ENCODE measurements at regions not wholly inside any gene's neighbourhood (a gene's known extent, or its start where the extent isn't known, plus 50 kb on each side); places are given as distances from the start of the nearest gene placed in this dataset.

DNA sequence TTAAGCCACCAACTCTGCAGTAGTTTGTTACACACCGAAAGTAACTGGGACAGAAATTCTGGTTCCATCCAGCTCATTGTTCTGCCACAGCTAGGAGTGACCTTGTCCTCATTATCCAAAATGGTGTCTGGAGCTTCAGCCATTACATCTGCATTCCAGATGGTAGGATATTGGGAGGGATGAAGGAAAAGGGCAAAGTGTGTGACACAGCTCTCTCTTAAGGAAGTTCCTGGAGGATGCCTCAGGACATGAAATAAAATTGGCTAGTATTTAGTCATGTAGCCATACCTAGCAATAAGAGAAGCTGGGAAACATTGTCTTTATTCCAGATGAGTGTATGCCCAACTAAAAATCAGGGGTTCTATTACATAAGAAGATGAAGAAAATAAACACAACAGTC, 262.0 kb downstream of the BCOR start:
- ATAC-seq (ENCODE audit: low FRiP score) (no peak), DNase-seq (ENCODE audit: low spot score) (no peak)
- TF ChIP-seq, protein P1, sequence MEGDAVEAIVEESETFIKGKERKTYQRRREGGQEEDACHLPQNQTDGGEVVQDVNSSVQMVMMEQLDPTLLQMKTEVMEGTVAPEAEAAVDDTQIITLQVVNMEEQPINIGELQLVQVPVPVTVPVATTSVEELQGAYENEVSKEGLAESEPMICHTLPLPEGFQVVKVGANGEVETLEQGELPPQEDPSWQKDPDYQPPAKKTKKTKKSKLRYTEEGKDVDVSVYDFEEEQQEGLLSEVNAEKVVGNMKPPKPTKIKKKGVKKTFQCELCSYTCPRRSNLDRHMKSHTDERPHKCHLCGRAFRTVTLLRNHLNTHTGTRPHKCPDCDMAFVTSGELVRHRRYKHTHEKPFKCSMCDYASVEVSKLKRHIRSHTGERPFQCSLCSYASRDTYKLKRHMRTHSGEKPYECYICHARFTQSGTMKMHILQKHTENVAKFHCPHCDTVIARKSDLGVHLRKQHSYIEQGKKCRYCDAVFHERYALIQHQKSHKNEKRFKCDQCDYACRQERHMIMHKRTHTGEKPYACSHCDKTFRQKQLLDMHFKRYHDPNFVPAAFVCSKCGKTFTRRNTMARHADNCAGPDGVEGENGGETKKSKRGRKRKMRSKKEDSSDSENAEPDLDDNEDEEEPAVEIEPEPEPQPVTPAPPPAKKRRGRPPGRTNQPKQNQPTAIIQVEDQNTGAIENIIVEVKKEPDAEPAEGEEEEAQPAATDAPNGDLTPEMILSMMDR (IDR thresholded peaks at IDR 0.05) = no peak

DNA sequence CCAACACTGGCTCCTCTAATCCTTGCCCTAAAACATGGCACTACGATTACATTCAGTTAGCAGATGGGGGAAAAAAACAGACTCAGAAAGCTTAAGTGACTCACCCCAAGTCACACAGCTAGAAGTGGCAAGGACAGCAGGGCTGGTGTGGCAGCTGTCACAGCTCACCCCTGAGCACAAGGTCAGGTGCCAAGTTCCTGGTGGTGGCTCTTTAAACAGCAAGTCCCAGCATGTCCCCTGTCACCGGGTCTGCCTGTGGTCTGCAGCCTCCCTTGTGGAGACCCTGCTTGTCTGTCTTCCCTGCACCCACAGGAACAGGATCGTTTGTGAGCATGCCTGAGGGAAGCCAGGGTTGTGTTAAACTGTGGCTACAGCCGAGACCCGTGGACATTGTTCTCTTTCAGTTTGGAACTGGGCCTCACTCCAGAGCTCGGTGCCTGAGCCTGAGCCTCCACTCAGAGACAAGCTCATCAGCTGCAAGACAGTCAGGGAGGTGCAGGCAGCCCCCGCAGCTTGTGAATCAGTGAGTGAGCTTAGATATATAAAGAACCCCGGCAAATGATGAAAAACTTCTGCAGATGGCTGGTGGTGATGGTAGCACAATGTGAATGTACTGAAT, 260.8 kb downstream of the BCOR start:
- ATAC-seq (ENCODE audit: low FRiP score) = no peak
- DNase-seq (ENCODE audit: low spot score) = no peak
- TF ChIP-seq, protein P1 (IDR thresholded peaks at IDR 0.05) = no peak

DNA sequence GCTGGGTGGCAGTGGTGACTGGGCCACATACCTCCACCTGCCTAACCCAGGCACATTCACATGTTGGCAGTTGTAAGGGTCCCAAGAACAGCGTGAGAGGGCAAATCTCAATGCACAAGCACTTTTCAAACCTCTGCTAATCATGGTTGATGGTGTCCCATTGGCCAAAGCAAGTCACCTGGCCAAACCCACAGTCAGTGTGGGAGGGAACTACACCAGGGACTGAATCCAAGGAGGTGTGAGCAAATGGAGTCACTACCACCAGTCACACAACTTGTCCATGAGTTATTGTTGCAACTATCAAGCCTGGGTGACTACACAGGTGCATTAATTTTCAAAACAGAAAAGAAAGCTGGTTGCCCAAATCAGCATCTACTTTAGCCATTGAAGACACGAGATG, 260.1 kb downstream of the BCOR start:
- TF ChIP-seq, protein P1 (IDR thresholded peaks at IDR 0.05) = no peak
- no peak for ATAC-seq (ENCODE audit: low FRiP score)
- DNase-seq (ENCODE audit: low spot score) = no peak

DNA sequence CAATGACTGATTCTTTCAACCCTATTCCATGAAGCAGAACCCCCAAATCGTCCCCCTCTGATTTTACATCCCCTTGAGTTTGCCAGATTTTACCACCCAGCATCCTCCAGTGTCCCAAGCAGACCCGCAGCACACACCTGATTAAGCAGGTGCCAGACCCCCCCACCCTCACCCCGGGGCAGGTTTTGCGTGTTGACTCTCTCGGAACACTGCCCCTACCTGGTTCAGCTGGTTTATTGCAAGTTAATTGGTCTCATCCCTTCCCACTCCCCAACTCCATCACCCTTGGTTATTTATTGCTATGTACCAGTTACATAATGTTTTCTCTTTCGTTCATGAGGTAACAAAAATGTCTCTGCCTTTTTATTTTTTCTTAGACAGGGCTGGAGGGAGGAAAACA, 258.4 kb downstream of the BCOR start:
- ATAC-seq (ENCODE audit: low FRiP score) (no peak), DNase-seq (ENCODE audit: low spot score) (no peak)
- TF ChIP-seq, protein P1 (IDR thresholded peaks at IDR 0.05) = no peak

DNA sequence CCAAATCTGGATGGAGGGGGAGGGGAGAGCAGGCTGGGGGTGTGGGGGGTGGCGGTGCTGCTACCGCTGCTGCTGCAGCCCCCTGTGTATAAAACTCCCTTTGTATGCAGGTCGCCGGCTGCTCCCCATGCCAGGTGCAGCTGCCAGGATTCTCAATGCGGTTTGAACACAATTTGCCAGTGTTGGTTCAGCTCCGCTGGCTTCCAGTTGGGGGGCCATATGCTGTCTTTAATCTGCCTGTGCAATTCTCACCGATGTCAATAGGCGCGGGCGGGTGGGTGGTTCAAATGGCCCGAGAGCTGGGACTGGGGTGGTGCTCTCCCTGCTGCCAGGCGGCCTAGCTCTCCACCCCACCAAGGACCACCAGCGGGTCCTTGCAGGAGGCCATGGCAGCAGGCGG, 257.6 kb downstream of the BCOR start:
- DNase-seq (ENCODE audit: low spot score) (no peak), ATAC-seq (ENCODE audit: low FRiP score) (no peak)
- TF ChIP-seq, protein P1 (IDR thresholded peaks at IDR 0.05) = no peak

DNA sequence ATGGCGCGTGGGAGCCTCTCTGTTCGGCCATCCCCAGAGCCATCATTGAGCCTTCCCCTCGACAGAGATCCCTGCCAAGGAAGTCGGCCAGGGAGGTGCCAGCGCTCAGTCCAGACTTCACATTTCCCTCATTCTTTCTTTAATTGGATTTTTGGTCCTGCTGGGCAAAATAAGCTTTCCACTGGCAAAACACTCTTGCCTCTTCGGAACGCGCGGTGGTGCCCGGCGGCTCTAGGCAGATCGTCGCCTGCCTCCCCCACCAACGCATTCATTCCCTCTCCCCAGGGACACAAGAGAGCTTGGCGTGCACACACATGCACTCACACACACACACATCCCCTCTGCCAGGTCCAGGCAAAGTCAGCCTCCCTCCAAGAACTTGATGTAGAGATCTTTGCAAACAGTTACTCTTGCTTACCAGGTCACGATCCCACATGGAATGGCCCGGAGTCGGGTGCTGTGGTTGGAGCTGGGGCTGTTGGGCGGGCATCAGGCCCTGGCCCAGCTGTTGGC, 257.1 kb downstream of the BCOR start:
- DNase-seq (ENCODE audit: low spot score) (no peak), ATAC-seq (ENCODE audit: low FRiP score) (no peak)
- TF ChIP-seq, protein P1 (IDR thresholded peaks at IDR 0.05) = no peak

DNA sequence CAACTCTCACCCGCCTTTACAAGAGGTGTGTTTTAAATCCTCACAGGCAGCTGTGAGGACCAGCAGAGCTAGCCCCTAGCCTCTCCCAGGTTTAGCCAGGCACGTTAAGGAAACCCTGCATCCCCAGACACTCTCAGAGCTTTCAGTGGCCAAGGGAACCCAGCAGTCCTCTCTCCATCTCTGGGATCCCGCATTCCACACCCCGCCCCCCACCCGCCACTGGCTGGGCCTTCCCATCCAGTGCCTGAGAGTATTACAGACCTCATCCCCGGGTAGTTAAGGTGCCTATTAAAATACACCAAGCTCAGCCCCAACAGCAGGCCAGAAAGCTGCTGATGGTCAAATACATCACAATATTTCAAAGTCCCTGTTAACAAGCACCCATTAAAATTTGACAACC, 256.2 kb downstream of the BCOR start:
- ATAC-seq (ENCODE audit: low FRiP score) = no peak
- TF ChIP-seq, protein P1 (IDR thresholded peaks at IDR 0.05) = no peak
- DNase-seq (ENCODE audit: low spot score) = no peak
